ENCODE measurements at regions not wholly inside any gene's neighbourhood (a gene's known extent, or its start where the extent isn't known, plus 50 kb on each side); places are given as distances from the start of the nearest gene placed in this dataset.

- DNase-seq (ENCODE audit: low spot score) (no peak), FAIRE-seq (no peak), ATAC-seq (no peak)
- no TSS peak for BruUV-seq (replicated peaks)
- H3K79me2 ChIP-seq (ENCODE audit: insufficient read depth, low read length), result no peaks in the 10 kb centered on the region
- in situ Hi-C loops (cut with HindIII; ENCODE audit: extremely low pct_ligation_motif_present, low pct_unique_long_range_greater_than_20kb) (no loop called here), intact Hi-C loops (cut with micrococcal nuclease; ENCODE audit: unreplicated experiment) (no loop called here)
- TF ChIP-seq IRF2 (CRISPR knock-in tag; IDR thresholded peaks at IDR 0.05) (no peak), ZNF607 (CRISPR knock-in tag; IDR thresholded peaks at IDR 0.05; ENCODE audit: borderline replicate concordance) (no peak), IRX3 (CRISPR knock-in tag; IDR thresholded peaks at IDR 0.05; ENCODE audit: borderline replicate concordance, low read depth) (no peak), CREB1 (IDR thresholded peaks at IDR 0.05) (no peak), CREB1 (CRISPR knock-in tag; IDR thresholded peaks at IDR 0.05) (no peak), ATF7-NPFF (CRISPR knock-in tag; IDR thresholded peaks at IDR 0.05; ENCODE audit: low read depth) (no peak), ZBTB7A (CRISPR knock-in tag; IDR thresholded peaks at IDR 0.05) (no peak)
- TF ChIP-seq, protein P1, sequence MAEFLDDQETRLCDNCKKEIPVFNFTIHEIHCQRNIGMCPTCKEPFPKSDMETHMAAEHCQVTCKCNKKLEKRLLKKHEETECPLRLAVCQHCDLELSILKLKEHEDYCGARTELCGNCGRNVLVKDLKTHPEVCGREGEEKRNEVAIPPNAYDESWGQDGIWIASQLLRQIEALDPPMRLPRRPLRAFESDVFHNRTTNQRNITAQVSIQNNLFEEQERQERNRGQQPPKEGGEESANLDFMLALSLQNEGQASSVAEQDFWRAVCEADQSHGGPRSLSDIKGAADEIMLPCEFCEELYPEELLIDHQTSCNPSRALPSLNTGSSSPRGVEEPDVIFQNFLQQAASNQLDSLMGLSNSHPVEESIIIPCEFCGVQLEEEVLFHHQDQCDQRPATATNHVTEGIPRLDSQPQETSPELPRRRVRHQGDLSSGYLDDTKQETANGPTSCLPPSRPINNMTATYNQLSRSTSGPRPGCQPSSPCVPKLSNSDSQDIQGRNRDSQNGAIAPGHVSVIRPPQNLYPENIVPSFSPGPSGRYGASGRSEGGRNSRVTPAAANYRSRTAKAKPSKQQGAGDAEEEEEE (CRISPR knock-in tag; IDR thresholded peaks at IDR 0.05; ENCODE audit: borderline replicate concordance), result no peak
- no peak overlapping the region for H3K9ac ChIP-seq (ENCODE audit: insufficient read depth, low read depth, low read length)
- H3K27ac ChIP-seq (ENCODE audit: extremely low read length, insufficient read depth, low read length), result no peak overlapping the region
- 3% methylated on average over 3 of the region's 3 CpGs for WGBS (ENCODE audit: low lambda C conversion rate)
- H3K4me3 ChIP-seq (replicated peaks in 1 of 3; ENCODE audit: insufficient read depth in 1 of 3, low read depth in 2 of 3, low read length in 3 of 3), result no peak overlapping the region
- no peaks in the 10 kb centered on the region for H3K27me3 ChIP-seq (ENCODE audit: control insufficient read depth in 1 of 2, insufficient read depth in 2 of 2, low read length in 2 of 2)
- ChIA-PET CTCF (ENCODE audit: low intra/inter-chr PET ratio, low total read pairs) (no interaction called here), POLR2A (no interaction called here)
- H3K4me2 ChIP-seq (ENCODE audit: low read depth, low read length), result no peak overlapping the region
- H3K9me3 ChIP-seq (ENCODE audit: low read length), result no peaks in the 10 kb centered on the region; the same call in 1 of the 2 replicates
- H2AFZ ChIP-seq (ENCODE audit: low read length), result no peak overlapping the region
- no peaks in the 10 kb centered on the region for H3K36me3 ChIP-seq (replicated peaks in 1 of 2; ENCODE audit: control insufficient read depth in 1 of 2, insufficient read depth in 2 of 2, low read length in 2 of 2)
- no peaks in the 10 kb centered on the region; the same call in 1 of the 2 replicates for H4K20me1 ChIP-seq (ENCODE audit: insufficient read depth, low read length)
- no peaks in the 10 kb centered on the region for H3K4me1 ChIP-seq (ENCODE audit: insufficient read depth, low read length)
Measured at GRCh38 chr4:59904331-59904730, 1295.8 kb upstream of the ADGRL3 start.

- Histone ChIP-seq H3K79me2 (ENCODE audit: insufficient read depth, low read length) (no peaks in the 10 kb centered on the region), H3K27me3 (ENCODE audit: control insufficient read depth in 1 of 2, insufficient read depth in 2 of 2, low read length in 2 of 2) (no peaks in the 10 kb centered on the region; a peak in 1 of 5 replicates), H3K4me3 (replicated peaks in 1 of 3; ENCODE audit: insufficient read depth in 1 of 3, low read depth in 2 of 3, low read length in 3 of 3) (no peak overlapping the region), H3K9me3 (ENCODE audit: low read length) (no peaks in the 10 kb centered on the region), H3K36me3 (replicated peaks in 1 of 2; ENCODE audit: control insufficient read depth in 1 of 2, insufficient read depth in 2 of 2, low read length in 2 of 2) (no peaks in the 10 kb centered on the region), H3K4me1 (ENCODE audit: insufficient read depth, low read length) (no peaks in the 10 kb centered on the region), H3K4me2 (ENCODE audit: low read depth, low read length) (no peak overlapping the region), H3K27ac (ENCODE audit: extremely low read length, insufficient read depth, low read length) (no peak overlapping the region), H4K20me1 (ENCODE audit: insufficient read depth, low read length) (no peaks in the 10 kb centered on the region), H3K9ac (ENCODE audit: insufficient read depth, low read depth, low read length) (no peak overlapping the region), H2AFZ (ENCODE audit: low read length) (no peak overlapping the region)
- WGBS (ENCODE audit: low lambda C conversion rate), result 0% methylated on average over 3 of the region's 3 CpGs
- no peak for ATAC-seq
- BruUV-seq (replicated peaks), result no TSS peak
- CTCF ChIA-PET (ENCODE audit: low intra/inter-chr PET ratio, low total read pairs), result no interaction called here
- POLR2A ChIA-PET, result no interaction called here
- FAIRE-seq, result no peak
- in situ Hi-C loops (cut with HindIII; ENCODE audit: extremely low pct_ligation_motif_present, low pct_unique_long_range_greater_than_20kb), result no loop called here
- DNase-seq (ENCODE audit: low spot score), result no peak
- intact Hi-C loops (cut with micrococcal nuclease; ENCODE audit: unreplicated experiment), result no loop called here
- TF ChIP-seq ZNF501 (CRISPR knock-in tag; IDR thresholded peaks at IDR 0.05) (no peak), BORCS8-MEF2B (CRISPR knock-in tag; IDR thresholded peaks at IDR 0.05) (no peak), DPF2 (CRISPR knock-in tag; IDR thresholded peaks at IDR 0.05; ENCODE audit: borderline replicate concordance, low read depth) (no peak), ZNF770 (CRISPR knock-in tag; IDR thresholded peaks at IDR 0.05) (no peak), TCF7L2 (IDR thresholded peaks at IDR 0.05; ENCODE audit: low read depth, low read length) (no peak), SMAD3 (CRISPR knock-in tag; IDR thresholded peaks at IDR 0.05) (no peak), ZNF788 (CRISPR knock-in tag; IDR thresholded peaks at IDR 0.05; ENCODE audit: borderline replicate concordance) (no peak)
- TF ChIP-seq, protein P2, sequence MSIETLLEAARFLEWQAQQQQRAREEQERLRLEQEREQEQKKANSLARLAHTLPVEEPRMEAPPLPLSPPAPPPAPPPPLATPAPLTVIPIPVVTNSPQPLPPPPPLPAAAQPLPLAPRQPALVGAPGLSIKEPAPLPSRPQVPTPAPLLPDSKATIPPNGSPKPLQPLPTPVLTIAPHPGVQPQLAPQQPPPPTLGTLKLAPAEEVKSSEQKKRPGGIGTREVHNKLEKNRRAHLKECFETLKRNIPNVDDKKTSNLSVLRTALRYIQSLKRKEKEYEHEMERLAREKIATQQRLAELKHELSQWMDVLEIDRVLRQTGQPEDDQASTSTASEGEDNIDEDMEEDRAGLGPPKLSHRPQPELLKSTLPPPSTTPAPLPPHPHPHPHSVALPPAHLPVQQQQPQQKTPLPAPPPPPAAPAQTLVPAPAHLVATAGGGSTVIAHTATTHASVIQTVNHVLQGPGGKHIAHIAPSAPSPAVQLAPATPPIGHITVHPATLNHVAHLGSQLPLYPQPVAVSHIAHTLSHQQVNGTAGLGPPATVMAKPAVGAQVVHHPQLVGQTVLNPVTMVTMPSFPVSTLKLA (IDR thresholded peaks at IDR 0.05), result no peak
Measured at GRCh38 chr4:59920416-59920815, 1279.7 kb upstream of the ADGRL3 start.
